H9 (cell line): ENCODE measurements at regions not wholly inside any gene's neighbourhood (a gene's known extent, or its start where the extent isn't known, plus 50 kb on each side); places are given as distances from the start of the nearest gene placed in this dataset.

Source experiments
- DNase-seq: peaks from one replicate; pipeline ENCODE4 v3.0.0-alpha.2; 2017
- H2AFZ ChIP-seq: one replicate; pipeline ENCODE4 v1.6.1; 2013; ENCODE audit warnings: mild to moderate bottlenecking, low read length, control low read depth, moderate library complexity
- H2AK5ac ChIP-seq: 2 replicates; pipeline ENCODE4 v1.6.1; 2013; ENCODE audit warnings: low read length, control low read depth, mixed read lengths; ENCODE audit not compliant: insufficient read length
- H2BK120ac ChIP-seq: one replicate; pipeline ENCODE4 v1.6.1; 2013; ENCODE audit warnings: low read depth, mild to moderate bottlenecking, low read length, control low read depth, inconsistent platforms; ENCODE audit not compliant: poor library complexity, severe bottlenecking
- H2BK12ac ChIP-seq: 2 replicates; pipeline ENCODE4 v1.6.1; 2013; ENCODE audit warnings: low read length, control low read depth, mixed read lengths, low read depth; ENCODE audit not compliant: insufficient read length
- H2BK15ac ChIP-seq: 2 replicates; pipeline ENCODE4 v1.6.1; 2013; ENCODE audit warnings: low read depth, low read length, control low read depth
- H2BK20ac ChIP-seq: one replicate; pipeline ENCODE4 v1.6.1; 2013; ENCODE audit warnings: low read depth, mild to moderate bottlenecking, low read length, control low read depth, inconsistent platforms; ENCODE audit not compliant: poor library complexity, severe bottlenecking
- H2BK5ac ChIP-seq: 2 replicates; pipeline ENCODE4 v1.6.1; 2013; ENCODE audit warnings: low read length, control low read depth, mixed read lengths; ENCODE audit not compliant: insufficient read length
- H3K14ac ChIP-seq: 2 replicates; pipeline ENCODE4 v1.6.1; 2013; ENCODE audit warnings: low read length, control low read depth; ENCODE audit not compliant: insufficient read depth
- H3K18ac ChIP-seq: 2 replicates; pipeline ENCODE4 v1.6.1; 2013; ENCODE audit warnings: low read depth, mild to moderate bottlenecking, mixed read lengths, low read length, control low read depth; ENCODE audit not compliant: insufficient read length
- H3K23ac ChIP-seq: 2 replicates; pipeline ENCODE4 v1.6.1; 2013; ENCODE audit warnings: low read length, control low read depth, mixed read lengths, low read depth; ENCODE audit not compliant: insufficient read length
- H3K23me2 ChIP-seq: 2 replicates; pipeline ENCODE4 v1.6.1; 2013; ENCODE audit warnings: low read depth, mild to moderate bottlenecking, mixed read lengths, low read length, control low read depth; ENCODE audit not compliant: insufficient read length, poor library complexity, severe bottlenecking
- H3K27ac ChIP-seq: 2 replicates; pipeline ENCODE4 v1.5.1; 2013; ENCODE audit warnings: low read length, control low read depth, mixed read lengths, low read depth; ENCODE audit not compliant: insufficient read length
- H3K27me3 ChIP-seq: 2 replicates; pipeline ENCODE4 v1.6.1; 2013; ENCODE audit warnings: low read length, control low read depth, inconsistent platforms; ENCODE audit not compliant: insufficient read depth
- H3K4ac ChIP-seq: 2 replicates; pipeline ENCODE4 v1.6.1; 2013; ENCODE audit warnings: low read depth, mild to moderate bottlenecking, control low read depth, inconsistent platforms, low read length, moderate library complexity
- H3K4me1 ChIP-seq: 2 replicates; pipeline ENCODE4 v1.6.1; 2013; ENCODE audit warnings: low read length, control low read depth, inconsistent platforms; ENCODE audit not compliant: insufficient read depth
- H3K4me2 ChIP-seq: 2 replicates; pipeline ENCODE4 v1.6.1; 2013; ENCODE audit warnings: low read length, control low read depth, mixed read lengths; ENCODE audit not compliant: insufficient read length, insufficient read depth
- H3K56ac ChIP-seq: 2 replicates; pipeline ENCODE4 v1.6.1; 2013; ENCODE audit warnings: low read depth, mild to moderate bottlenecking, mixed read lengths, low read length, control low read depth; ENCODE audit not compliant: insufficient read length
- H3K79me1 ChIP-seq: 2 replicates; pipeline ENCODE4 v1.6.1; 2013; ENCODE audit warnings: low read depth, mild to moderate bottlenecking, moderate library complexity, low read length, control low read depth, inconsistent platforms; ENCODE audit not compliant: insufficient read depth, poor library complexity, severe bottlenecking
- H3K79me2 ChIP-seq: 2 replicates; pipeline ENCODE4 v1.6.1; 2013; ENCODE audit warnings: low read length, control low read depth, inconsistent platforms; ENCODE audit not compliant: insufficient read depth
- H3K9ac ChIP-seq: 2 replicates; pipeline ENCODE4 v1.6.1; 2013; ENCODE audit warnings: low read length, control low read depth, mixed read lengths; ENCODE audit not compliant: insufficient read length; ENCODE audit errors: extremely low read depth
- H3K9me3 ChIP-seq: one replicate; pipeline ENCODE4 v1.6.1; 2013; ENCODE audit warnings: low read depth, low read length, inconsistent platforms; ENCODE audit not compliant: control insufficient read depth
- H3T11ph ChIP-seq: one replicate; pipeline ENCODE4 v1.6.1; 2013; ENCODE audit warnings: mild to moderate bottlenecking, low read length, control low read depth, inconsistent platforms
- H4K20me1 ChIP-seq: one replicate; pipeline ENCODE4 v1.6.1; 2013; ENCODE audit not compliant: control insufficient read depth, insufficient read length, insufficient read depth
- H4K5ac ChIP-seq: 2 replicates; pipeline ENCODE4 v1.6.1; 2013; ENCODE audit warnings: low read depth, mild to moderate bottlenecking, mixed read lengths, low read length, control low read depth; ENCODE audit not compliant: insufficient read length
- H4K8ac ChIP-seq: replicated peaks from 2 replicates; pipeline ENCODE4 v1.6.1; 2013; ENCODE audit warnings: low read length, control low read depth, mixed read lengths, low read depth; ENCODE audit not compliant: insufficient read length
- H4K91ac ChIP-seq: 2 replicates; pipeline ENCODE4 v1.6.1; 2013; ENCODE audit warnings: low read depth, mild to moderate bottlenecking, moderate library complexity, mixed read lengths, low read length, control low read depth; ENCODE audit not compliant: insufficient read length
- H3K27ac Mint-ChIP-seq, 3 experiments: 2 replicates in 2 of 3; 3 replicates in 1 of 3; pipeline ENCODE4 v1.8.0; 2020 to 2021; ENCODE audit warnings: mixed read lengths in 3 of 3, mild to moderate bottlenecking in 1 of 3, moderate library complexity in 1 of 3
- H3K27me3 Mint-ChIP-seq: 2 replicates; pipeline ENCODE4 v1.8.0; 2021; ENCODE audit warnings: low read depth, mild to moderate bottlenecking, moderate library complexity, mixed read lengths
- H3K36me3 Mint-ChIP-seq, 3 experiments: 2 replicates in 2 of 3; 3 replicates in 1 of 3; pipeline ENCODE4 v1.8.0; 2020 to 2021; ENCODE audit warnings: low read depth in 3 of 3, mixed read lengths in 3 of 3; ENCODE audit not compliant: insufficient read depth in 1 of 3
- H3K4me1 Mint-ChIP-seq, 2 experiments: 2 replicates each; pipeline ENCODE4 v1.8.0; 2020; ENCODE audit warnings: mixed read lengths in 2 of 2
- H3K4me3 Mint-ChIP-seq, 2 experiments: 2 replicates in 1 of 2; 3 replicates in 1 of 2; pipeline ENCODE4 v1.8.0; 2020 to 2021; ENCODE audit warnings: mild to moderate bottlenecking in 2 of 2, mixed read lengths in 2 of 2, moderate library complexity in 1 of 2
- H3K9me3 Mint-ChIP-seq, 2 experiments: 2 replicates in 1 of 2; 3 replicates in 1 of 2; pipeline ENCODE4 v1.8.0; 2020; ENCODE audit warnings: mild to moderate bottlenecking in 2 of 2, mixed read lengths in 2 of 2, moderate library complexity in 1 of 2
- WGBS: extraction: QIAGEN DNeasy Blood & Tissue Kit; methylation state at CpG from one replicate; pipeline ENCODE4 v1.1.7; 2013; ENCODE audit warnings: missing lambda C conversion rate, low lambda C conversion rate, mixed read lengths; ENCODE audit not compliant: insufficient read length; ENCODE audit errors: extremely low coverage; 5-methylcytosine and 5-hydroxymethylcytosine counted together
- TF ChIP-seq, protein P1 (sequence below): fragments of 200-600 bp; sonication (generic); conservative IDR thresholded peaks from 3 replicates; pipeline ENCODE4 v1.8.0; 2021; ENCODE audit warnings: antibody characterized with exemption, mild to moderate bottlenecking

DNA sequence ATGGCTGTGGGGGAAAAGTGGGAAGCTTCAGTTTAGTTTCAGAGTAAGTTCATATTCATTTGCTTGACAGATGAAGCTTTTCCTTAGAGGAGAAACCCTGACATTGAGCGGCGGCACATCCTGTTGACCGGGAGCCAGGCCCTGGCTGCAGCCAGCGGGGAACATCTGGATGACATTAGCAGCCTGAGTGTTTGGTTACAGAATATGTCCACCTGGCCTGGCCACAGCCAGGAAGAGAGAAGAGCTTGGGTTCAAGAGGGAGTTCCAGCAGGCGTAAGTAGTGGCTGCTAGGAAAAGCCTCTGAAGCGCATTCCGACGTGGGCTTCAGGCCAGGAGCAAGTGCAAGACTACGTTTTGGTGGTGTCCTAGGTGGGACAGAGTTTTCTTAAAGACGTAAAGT, 144.9 kb upstream of the MYCN start:
- Histone ChIP-seq H3T11ph (no peak overlapping the region), H3K79me2 (no peaks in the 10 kb centered on the region), H3K14ac (no peak overlapping the region), H3K23me2 (no peaks in the 10 kb centered on the region), H3K18ac (no peak overlapping the region), H4K8ac (no peak overlapping the region), H3K4me1 (no peaks in the 10 kb centered on the region), H2AFZ (no peak overlapping the region), H2AK5ac (no peak overlapping the region), H2BK15ac (no peak overlapping the region), H2BK120ac (no peak overlapping the region), H2BK12ac (no peak overlapping the region), H3K27ac (no peak overlapping the region), H3K23ac (no peak overlapping the region), H4K20me1 (no peaks in the 10 kb centered on the region), H3K4ac (no peak overlapping the region), H2BK20ac (no peak overlapping the region), H3K9me3 (no peaks in the 10 kb centered on the region), H3K9ac (no peak overlapping the region), H4K5ac (no peak overlapping the region), H3K56ac (no peak overlapping the region), H2BK5ac (no peak overlapping the region), H4K91ac (no peak overlapping the region), H3K27me3 (no peaks in the 10 kb centered on the region; the same call in 1 of the 2 replicates), H3K4me2 (no peak overlapping the region), H3K79me1 (no peaks in the 10 kb centered on the region)
- no peak overlapping the region for H3K4me3 Mint-ChIP-seq
- no peak for DNase-seq
- TF ChIP-seq, protein P1, sequence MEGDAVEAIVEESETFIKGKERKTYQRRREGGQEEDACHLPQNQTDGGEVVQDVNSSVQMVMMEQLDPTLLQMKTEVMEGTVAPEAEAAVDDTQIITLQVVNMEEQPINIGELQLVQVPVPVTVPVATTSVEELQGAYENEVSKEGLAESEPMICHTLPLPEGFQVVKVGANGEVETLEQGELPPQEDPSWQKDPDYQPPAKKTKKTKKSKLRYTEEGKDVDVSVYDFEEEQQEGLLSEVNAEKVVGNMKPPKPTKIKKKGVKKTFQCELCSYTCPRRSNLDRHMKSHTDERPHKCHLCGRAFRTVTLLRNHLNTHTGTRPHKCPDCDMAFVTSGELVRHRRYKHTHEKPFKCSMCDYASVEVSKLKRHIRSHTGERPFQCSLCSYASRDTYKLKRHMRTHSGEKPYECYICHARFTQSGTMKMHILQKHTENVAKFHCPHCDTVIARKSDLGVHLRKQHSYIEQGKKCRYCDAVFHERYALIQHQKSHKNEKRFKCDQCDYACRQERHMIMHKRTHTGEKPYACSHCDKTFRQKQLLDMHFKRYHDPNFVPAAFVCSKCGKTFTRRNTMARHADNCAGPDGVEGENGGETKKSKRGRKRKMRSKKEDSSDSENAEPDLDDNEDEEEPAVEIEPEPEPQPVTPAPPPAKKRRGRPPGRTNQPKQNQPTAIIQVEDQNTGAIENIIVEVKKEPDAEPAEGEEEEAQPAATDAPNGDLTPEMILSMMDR: no peak
- no CpG with 5 or more reads among the region's 10 CpGs for WGBS
- H3K36me3 Mint-ChIP-seq: no peaks in the 10 kb centered on the region
- H3K27ac Mint-ChIP-seq: no peak overlapping the region
- no peaks in the 10 kb centered on the region; the same call in none of the 2 replicates for H3K27me3 Mint-ChIP-seq
- H3K9me3 Mint-ChIP-seq: no peaks in the 10 kb centered on the region
- H3K4me1 Mint-ChIP-seq: peaks cover 8 to 9% of the 10 kb centered on the region in 2 experiments
